A673 (cell line): ENCODE measurements at regions not wholly inside any gene's neighbourhood (a gene's known extent, or its start where the extent isn't known, plus 50 kb on each side); places are given as distances from the start of the nearest gene placed in this dataset.

Experiments used
- BruUV-seq: library from RNA; stranded (reverse); fragments of 400-500 nt; replicated peaks from 2 replicates; lab custom pipeline; 2021; lab: Mats Ljungman, UMichigan
- CTCF ChIA-PET: fragments of 300-600 bp; sonication (Branson Sonifier 250); formaldehyde crosslinking; loops from one replicate; lab custom pipeline; 2022; ENCODE audit warnings: antibody characterized with exemption; lab: Charles Lee
- POLR2A ChIA-PET: fragments of 300-600 bp; sonication (Branson Sonifier 250); formaldehyde crosslinking; loops from one replicate; lab custom pipeline; 2022; ENCODE audit warnings: antibody characterized with exemption; ENCODE audit not compliant: low non-redundant PET; lab: Charles Lee
- DNase-seq: peaks from one replicate; pipeline ENCODE4 v3.0.0-alpha.2; 2015; ENCODE audit warnings: low spot score
- H3K27ac ChIP-seq: fragments of 200-600 bp; sonication (generic); 2 replicates; pipeline ENCODE4 v1.5.1; 2016; ENCODE audit warnings: mixed run types, low read depth, mild to moderate bottlenecking, mixed read lengths, antibody characterized with exemption, low read length; ENCODE audit not compliant: poor library complexity, severe bottlenecking
- H3K27me3 ChIP-seq: fragments of 200-600 bp; sonication (generic); replicated peaks from 2 replicates; pipeline ENCODE4 v1.6.1; 2017; ENCODE audit warnings: mixed run types, low read depth, mild to moderate bottlenecking, mixed read lengths, antibody characterized with exemption, low read length; ENCODE audit not compliant: insufficient read depth, poor library complexity
- H3K36me3 ChIP-seq: fragments of 200-600 bp; sonication (generic); 2 replicates; pipeline ENCODE4 v1.6.1; 2016; ENCODE audit warnings: mixed run types, mild to moderate bottlenecking, mixed read lengths, antibody characterized with exemption, low read length; ENCODE audit not compliant: insufficient read depth, poor library complexity, severe bottlenecking
- H3K4me1 ChIP-seq: fragments of 200-600 bp; sonication (generic); 2 replicates; pipeline ENCODE4 v1.6.1; 2017; ENCODE audit warnings: mixed run types, mild to moderate bottlenecking, mixed read lengths, antibody characterized with exemption, low read length; ENCODE audit not compliant: insufficient read depth, poor library complexity, severe bottlenecking
- H3K4me3 ChIP-seq: fragments of 200-600 bp; sonication (generic); 2 replicates; pipeline ENCODE4 v1.5.1; 2016; ENCODE audit warnings: low read depth, mixed run types, mild to moderate bottlenecking, mixed read lengths, low read length; ENCODE audit not compliant: poor library complexity, severe bottlenecking
- H3K9me3 ChIP-seq: fragments of 200-600 bp; sonication (generic); 2 replicates; pipeline ENCODE4 v1.6.1; 2016; ENCODE audit warnings: mixed run types, low read depth, mild to moderate bottlenecking, mixed read lengths, antibody characterized with exemption, low read length; ENCODE audit not compliant: poor library complexity, severe bottlenecking
- CTCF ChIP-seq: fragments of 300-800, 200-600 bp; sonication (generic); conservative IDR thresholded peaks from 2 replicates; pipeline ENCODE4 v1.5.1; 2017; ENCODE audit warnings: low read depth, mild to moderate bottlenecking, antibody characterized with exemption, low read length, moderate library complexity, mixed read lengths
- EZH2 ChIP-seq: fragments of 200-600 bp; sonication (generic); IDR thresholded peaks from 2 replicates; pipeline ENCODE4 v1.6.1; 2017; ENCODE audit warnings: borderline replicate concordance, low read depth, mild to moderate bottlenecking, mixed read lengths, antibody characterized with exemption, low read length; ENCODE audit not compliant: poor library complexity, severe bottlenecking
- intact Hi-C: fragments of 100-400 bp; cut with micrococcal nuclease; formaldehyde crosslinking; loops from one replicate; pipeline ENCODE4 v1.10.0; 2022; ENCODE audit not compliant: unreplicated experiment

- Histone ChIP-seq H3K27me3 (peaks cover 28% of the 10 kb centered on the region), H3K4me3 (no peak overlapping the region), H3K4me1 (peaks cover 32% of the 10 kb centered on the region), H3K9me3 (no peaks in the 10 kb centered on the region), H3K36me3 (no peaks in the 10 kb centered on the region), H3K27ac (peak overlapping the region; percentile 6)
- no peak for TF ChIP-seq EZH2
- ChIA-PET POLR2A (no interaction called here), CTCF (interaction anchor here (0.5 kb wide), 1 partner anchor 153 kb away, joined by 4 read pairs; no protein-coding TSS in a partner anchor)
- intact Hi-C loops, result loop anchor here (2.0 to 10.0 kb wide), 4 partner anchors 29 to 193 kb away; no protein-coding TSS in a partner anchor
- no TSS peak for BruUV-seq
- peak; percentile 94 for DNase-seq
Observed at GRCh38 chr6:21742238-21742660, 148.7 kb downstream of the SOX4 start.

GRCh38 chr6:21744331-21744730 lies 150.8 kb downstream of the SOX4 start:
- peaks cover 10% of the 10 kb centered on the region for H3K27me3 ChIP-seq
- ChIA-PET CTCF (no interaction called here), POLR2A (no interaction called here)
- H3K36me3 ChIP-seq, result no peaks in the 10 kb centered on the region
- peaks cover 50% of the 10 kb centered on the region for H3K4me1 ChIP-seq
- no peak for TF ChIP-seq EZH2
- TF ChIP-seq CTCF, result no peak
- H3K27ac ChIP-seq, result no peak overlapping the region
- intact Hi-C loops, result loop anchor here (5.0 to 10.0 kb wide), 2 partner anchors 147 to 190 kb away; no protein-coding TSS in a partner anchor
- BruUV-seq, result no TSS peak
- H3K9me3 ChIP-seq, result no peaks in the 10 kb centered on the region
- H3K4me3 ChIP-seq, result no peak overlapping the region
- DNase-seq, result no peak

GRCh38 chr6:21745543-21746337 lies 152.2 kb downstream of the SOX4 start:
- TF ChIP-seq EZH2 (no peak), CTCF (no peak)
- BruUV-seq, result no TSS peak
- Histone ChIP-seq H3K27ac (no peak overlapping the region), H3K4me1 (peaks cover 55% of the 10 kb centered on the region), H3K4me3 (no peak overlapping the region), H3K27me3 (no peaks in the 10 kb centered on the region), H3K36me3 (no peaks in the 10 kb centered on the region), H3K9me3 (no peaks in the 10 kb centered on the region)
- POLR2A ChIA-PET, result no interaction called here
- no peak for DNase-seq
- CTCF ChIA-PET, result no interaction called here
- intact Hi-C loops, result loop anchor here (10.0 kb wide), 1 partner anchor 189 kb away; no protein-coding TSS in a partner anchor
